T47D (cell line): ENCODE measurements at regions not wholly inside any gene's neighbourhood (a gene's known extent, or its start where the extent isn't known, plus 50 kb on each side); places are given as distances from the start of the nearest gene placed in this dataset.
"Not testable (repeated sequence)": the region's sequence is repeated elsewhere in the genome, so short reads cannot be mapped to it uniquely, and the experiment has no call there.

Experiments
- DNase-seq, 2 experiments: peaks; one replicate each; pipeline versions ENCODE4 v3.0.0 to v3.0.0-alpha.2; 2011 to 2012; ENCODE audit warnings: low read depth in 1 of 2, low spot score in 1 of 2
- JUND ChIP-seq: IDR thresholded peaks from 2 replicates; pipeline ENCODE4 v1.6.1; 2012; ENCODE audit warnings: low read depth
- in situ Hi-C: cut with HindIII; loops from 2 replicates; pipeline ENCODE4 v1.10.0; 2016; ENCODE audit warnings: low sequenced_read_pairs, low pct_unique_long_range_greater_than_20kb

DNA sequence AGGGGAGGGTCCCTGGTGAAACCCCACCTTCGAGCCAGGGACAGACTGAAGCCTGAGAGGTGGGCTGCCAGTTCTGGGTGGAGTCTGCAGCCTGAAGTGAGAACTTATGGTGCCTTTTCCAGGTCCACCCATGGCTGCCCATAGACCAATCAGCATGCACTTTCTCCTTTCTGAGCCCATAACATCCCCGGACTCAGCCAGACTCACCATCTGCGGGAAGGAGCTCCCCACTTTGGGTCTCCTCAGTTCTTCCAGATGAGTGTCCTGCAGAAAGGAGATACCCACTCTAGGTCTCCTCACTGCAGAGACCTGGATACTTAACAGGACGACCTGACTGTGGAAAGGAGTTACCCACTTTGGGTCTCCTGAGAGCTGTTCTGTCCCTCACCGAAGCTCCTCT is 1673.4 kb upstream of the TMEFF2 start:
- in situ Hi-C loops = no loop called here
- no peak for DNase-seq
- TF ChIP-seq JUND = no peak

GRCh38 chr2:193867454-193867853 is 1672.7 kb upstream of the TMEFF2 start:
- no peak for DNase-seq
- TF ChIP-seq JUND = no peak
- in situ Hi-C loops = no loop called here

GRCh38 chr2:193861557-193861956 is 1666.8 kb upstream of the TMEFF2 start:
- in situ Hi-C loops = no loop called here
- TF ChIP-seq JUND = no peak
- DNase-seq = no peak

DNA sequence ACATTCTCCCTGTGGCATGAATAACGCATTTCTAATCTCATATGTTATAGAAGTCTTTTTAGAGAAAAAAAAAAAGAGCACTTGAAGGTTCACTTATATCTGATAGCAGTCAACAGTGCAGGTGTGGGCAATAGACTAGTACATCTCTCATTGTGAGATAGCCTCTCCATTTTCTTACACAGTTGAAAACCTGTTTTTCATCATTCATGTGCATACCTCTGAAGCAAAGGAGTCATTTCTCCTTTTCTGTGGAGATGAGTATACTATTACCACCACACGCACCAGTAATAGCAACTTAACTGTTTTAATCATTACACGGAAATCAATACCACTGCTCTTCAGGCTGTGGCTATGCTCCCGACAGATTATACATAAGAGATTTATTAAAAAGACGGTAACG is 1653.3 kb upstream of the TMEFF2 start:
- no peak for DNase-seq
- in situ Hi-C loops = no loop called here
- TF ChIP-seq JUND = no peak

GRCh38 chr2:193847130-193847529 is 1652.4 kb upstream of the TMEFF2 start:
- in situ Hi-C loops = no loop called here
- TF ChIP-seq JUND = no peak
- DNase-seq = no peak

DNA sequence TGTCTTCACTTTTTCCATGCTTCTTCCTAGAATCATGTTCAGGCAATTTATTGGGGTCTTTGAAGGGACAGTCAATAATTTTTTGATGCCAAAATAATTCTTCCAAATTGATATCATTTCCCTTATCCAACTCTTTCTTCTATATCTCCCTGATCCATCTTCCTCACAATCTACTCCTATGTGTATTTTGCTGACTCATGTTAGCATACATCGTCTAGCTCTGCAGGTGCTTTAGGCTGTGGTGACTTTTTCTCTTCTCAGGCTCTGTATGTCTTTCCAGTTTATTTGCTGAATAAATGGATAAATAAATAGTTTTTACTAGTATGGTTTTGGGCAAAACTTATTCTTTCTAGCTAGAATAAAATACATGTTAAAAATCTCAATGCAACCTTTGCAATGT is 1650.9 kb upstream of the TMEFF2 start:
- DNase-seq = no peak
- no peak for TF ChIP-seq JUND
- in situ Hi-C loops = no loop called here

DNA sequence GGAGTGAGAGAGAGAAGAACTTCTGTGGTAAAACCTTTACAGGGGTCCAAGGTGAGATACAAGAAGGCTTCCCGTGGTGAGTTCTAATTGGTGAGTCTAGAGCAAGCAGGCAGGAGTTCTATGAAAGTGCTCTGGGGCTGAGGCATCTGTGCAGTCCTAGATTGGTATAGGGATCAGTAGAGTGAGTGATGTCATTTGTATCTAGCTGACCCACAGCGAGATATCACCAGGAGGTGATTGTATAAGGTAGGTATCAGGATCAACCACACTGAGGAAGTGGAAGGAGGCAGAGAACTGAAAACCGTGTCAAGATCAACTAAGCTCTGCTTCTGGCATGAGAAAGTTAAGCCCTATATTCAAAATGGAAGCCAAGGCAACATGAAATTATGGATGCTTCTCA is 1648.9 kb upstream of the TMEFF2 start:
- DNase-seq = no peak
- in situ Hi-C loops = no loop called here
- no peak for TF ChIP-seq JUND

- no peak for TF ChIP-seq JUND
- DNase-seq = no peak
- in situ Hi-C loops = no loop called here
Observed at GRCh38 chr2:193841384-193842150, 1646.8 kb upstream of the TMEFF2 start.

DNA sequence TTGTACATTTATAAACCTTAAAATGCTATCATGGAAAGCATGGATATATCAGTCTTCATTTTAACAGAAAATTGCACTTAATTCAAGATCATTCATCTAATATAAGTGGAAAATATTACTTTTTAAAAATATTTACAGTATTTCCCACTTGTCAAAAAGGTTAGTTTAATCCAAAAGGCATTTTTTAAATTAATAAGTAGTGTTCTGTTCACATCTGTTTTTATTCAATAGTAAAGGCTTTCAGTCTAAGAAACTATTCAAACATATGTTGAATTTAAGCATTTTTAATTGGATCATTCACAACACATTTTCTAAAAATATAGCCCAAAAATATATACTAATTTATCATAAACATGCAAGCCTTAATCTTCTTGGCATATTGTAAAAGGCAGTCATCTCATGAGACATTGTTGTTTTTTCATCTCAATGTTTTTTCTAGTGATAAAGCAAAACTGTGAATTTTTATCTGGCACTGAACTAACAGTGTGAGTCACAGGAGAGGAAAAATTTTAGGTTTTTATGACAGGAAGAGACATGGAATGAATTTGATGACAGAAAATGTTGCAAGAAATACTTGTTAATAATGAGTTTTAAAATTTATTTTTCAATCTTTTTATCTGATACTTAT is 1642.5 kb upstream of the TMEFF2 start:
- no peak for DNase-seq
- TF ChIP-seq JUND = no peak
- in situ Hi-C loops = no loop called here

GRCh38 chr2:193836424-193837006 is 1641.8 kb upstream of the TMEFF2 start:
- in situ Hi-C loops, DNase-seq: not testable (repeated sequence)

DNA sequence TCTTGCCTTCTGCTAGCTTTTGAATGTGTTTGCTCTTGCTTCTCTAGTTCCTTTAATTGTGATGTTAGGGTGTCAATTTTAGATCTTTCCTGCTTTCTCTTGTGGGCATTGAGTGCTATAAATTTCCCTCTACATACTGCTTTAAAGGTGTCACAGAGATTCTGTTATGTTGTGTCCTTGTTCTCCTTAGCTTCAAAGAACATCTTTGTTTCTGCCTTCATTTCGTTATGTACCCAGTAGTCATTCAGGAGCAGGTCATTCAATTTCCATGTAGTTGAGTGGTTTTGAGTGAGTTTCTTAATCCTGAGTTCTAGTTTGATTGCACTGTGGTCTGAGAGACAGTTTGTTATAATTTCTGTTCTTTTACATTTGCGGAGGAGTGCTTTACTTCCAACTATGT is 1639.2 kb upstream of the TMEFF2 start:
- DNase-seq, in situ Hi-C loops: not testable (repeated sequence)

DNA sequence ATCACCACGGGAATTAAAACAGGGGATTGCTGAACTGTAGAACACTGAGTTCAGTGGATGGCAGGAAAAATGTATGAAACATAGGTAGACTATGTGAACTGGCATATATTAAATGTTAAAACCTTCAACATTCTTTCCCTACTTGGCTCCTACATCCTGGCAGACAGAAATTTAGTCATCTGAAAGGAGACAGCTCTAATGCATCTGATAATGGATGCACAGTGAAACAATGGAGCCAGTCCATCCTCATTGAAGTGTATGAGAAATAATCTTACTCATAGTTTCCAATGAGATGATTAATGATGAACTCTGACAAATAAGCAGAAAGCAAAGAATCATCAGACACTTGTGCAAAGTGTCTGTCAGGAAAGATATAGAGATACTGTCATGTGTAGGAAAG is 1629.7 kb upstream of the TMEFF2 start:
- in situ Hi-C loops = no loop called here
- TF ChIP-seq JUND = no peak
- no peak for DNase-seq

DNA sequence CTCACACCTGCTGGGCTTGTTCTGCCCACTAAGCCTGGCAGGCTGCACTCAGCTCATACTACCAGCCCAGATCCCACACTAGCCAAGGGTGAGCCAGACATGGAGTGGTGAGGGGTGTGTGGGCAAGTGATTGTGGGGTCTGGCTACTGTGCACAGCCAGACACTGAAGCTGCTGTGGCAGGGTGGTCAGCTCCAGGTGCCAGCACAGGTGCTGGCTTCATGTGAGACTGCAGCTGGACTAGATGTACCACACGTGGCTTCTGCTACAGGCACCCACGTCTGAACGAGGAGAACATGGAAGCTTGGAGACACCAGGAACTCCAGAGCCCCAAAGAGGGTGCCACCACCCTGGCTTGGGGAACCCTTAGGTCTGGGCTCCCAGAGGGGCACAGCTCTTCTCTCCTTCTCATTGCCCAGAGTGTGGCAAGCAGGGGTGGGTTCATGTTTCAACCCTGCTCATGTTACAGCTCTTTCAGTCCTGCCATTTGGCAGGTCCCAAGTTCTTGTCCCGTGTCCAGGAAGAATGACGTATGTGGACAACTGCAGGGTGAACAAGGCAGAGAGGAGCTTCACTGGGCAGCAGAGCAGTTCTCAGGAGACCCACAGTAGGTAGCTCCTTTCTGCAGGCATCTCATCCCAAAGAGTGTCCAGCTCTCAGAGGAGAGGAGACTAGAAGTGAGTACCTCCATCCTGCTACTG is 1624.2 kb upstream of the TMEFF2 start:
- DNase-seq = no peak
- in situ Hi-C loops = no loop called here
- no peak for TF ChIP-seq JUND
